HT-29 (cell line): ENCODE measurements at regions not wholly inside any gene's neighbourhood (a gene's known extent, or its start where the extent isn't known, plus 50 kb on each side); places are given as distances from the start of the nearest gene placed in this dataset.
A peak's percentile ranks its signal among the peaks of the same experiment; 100 is the strongest.

Experiments
- DNase-seq: peaks from one replicate; pipeline ENCODE4 v3.0.0-alpha.2; 2015; ENCODE audit warnings: low spot score

GRCh38 chr6:138007014-138007472 lies 100.2 kb downstream of the PERP start:
- peak; percentile 57 for DNase-seq

DNA sequence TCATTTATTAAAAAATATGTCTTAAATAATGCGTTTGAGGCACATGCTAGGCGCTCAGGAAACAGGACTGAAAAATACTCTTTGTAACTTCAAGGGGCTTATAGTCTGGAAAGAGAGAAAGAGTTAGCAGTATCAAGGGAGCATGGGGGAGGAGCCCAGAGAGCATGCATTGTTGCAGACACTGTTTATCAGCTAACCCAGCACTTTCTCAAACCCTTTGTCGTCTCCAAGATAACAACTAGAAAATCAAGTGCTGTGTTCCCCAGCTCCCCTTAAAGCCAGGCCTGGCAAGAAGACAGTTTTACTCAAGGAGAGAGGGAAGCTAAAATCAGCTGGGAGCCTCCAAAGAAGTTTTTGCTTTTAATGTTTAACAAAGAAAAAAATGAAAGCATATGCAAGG lies 98.4 kb downstream of the PERP start:
- DNase-seq = no peak

GRCh38 chr6:138011413-138011812 lies 95.8 kb downstream of the PERP start:
- no peak for DNase-seq

- peak; percentile 66 for DNase-seq
Measured at GRCh38 chr6:138012682-138013081, 94.5 kb downstream of the PERP start.

- no peak for DNase-seq
Measured at GRCh38 chr6:138013959-138014358, 93.3 kb downstream of the PERP start.

DNA sequence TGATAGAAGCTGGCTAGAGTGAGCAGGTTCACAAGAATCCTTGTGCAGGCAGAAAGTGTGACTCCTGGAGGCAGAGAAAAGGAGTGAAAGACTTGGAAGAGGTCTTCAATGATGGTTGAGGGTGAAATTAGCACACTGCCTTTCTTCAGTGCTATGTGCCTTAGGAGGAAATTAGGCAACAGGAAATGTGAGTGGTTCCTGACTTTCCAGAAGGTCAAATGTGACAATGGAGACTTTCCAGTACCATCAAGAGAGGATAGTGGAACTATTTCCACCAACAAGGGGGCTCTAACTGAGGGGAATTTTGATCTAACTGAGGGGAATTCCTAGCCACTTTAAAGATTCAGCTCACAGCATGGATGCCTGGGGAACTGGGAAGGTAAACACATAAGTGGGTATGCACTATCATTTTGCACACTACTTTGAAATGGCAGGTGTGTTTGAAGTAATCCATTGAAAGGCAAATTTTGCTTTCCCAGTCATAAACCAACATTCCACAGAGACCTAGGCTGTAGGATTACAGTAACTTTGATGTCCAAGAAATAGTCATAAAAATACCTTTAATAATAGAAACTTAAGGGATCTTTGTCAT lies 90.0 kb downstream of the PERP start:
- no peak for DNase-seq

DNA sequence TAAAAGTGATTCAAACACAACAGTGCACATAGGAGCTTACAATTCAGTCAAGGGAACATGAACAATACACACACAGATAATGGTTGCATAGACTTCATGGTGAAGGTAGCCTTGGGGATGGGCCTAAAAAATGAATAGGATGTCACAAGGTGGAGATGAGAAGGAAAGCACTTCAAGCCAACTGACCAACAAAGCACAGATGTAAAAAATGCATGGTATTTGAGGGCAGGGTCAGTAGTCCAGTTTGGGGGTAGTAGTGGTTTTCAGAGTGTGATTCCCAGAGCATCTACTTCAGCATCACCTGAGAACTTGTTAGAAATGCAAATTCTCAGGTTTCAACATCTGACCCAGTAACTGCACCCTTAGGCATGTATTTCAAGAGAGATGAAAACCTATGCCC lies 88.9 kb downstream of the PERP start:
- DNase-seq = no peak

DNA sequence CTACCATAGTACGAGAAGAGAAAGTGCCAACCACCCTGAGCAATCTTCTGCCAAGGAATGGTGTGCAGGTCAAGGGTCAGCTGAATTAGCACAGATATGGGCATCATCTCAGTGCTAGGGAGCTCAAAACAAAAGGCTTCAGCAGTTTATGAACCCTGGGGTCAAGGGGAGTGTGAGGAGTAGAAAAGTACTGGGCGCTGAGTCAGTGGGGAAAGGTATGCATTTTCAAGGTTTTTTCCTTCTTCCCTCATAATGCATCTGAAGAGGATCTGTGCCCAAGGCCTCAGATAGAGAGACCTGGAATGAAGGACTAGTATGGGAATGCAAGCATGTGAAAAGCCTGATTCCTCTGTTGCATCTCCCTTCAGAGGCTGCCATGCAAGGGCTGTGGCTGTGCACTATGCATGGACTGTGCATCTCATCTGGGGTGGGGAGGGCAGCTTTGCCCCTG lies 81.7 kb downstream of the PERP start:
- no peak for DNase-seq

- DNase-seq = no peak
Measured at GRCh38 chr6:138026342-138026741, 80.9 kb downstream of the PERP start.

- no peak for DNase-seq
Measured at GRCh38 chr6:138028893-138029292, 78.3 kb downstream of the PERP start.

DNA sequence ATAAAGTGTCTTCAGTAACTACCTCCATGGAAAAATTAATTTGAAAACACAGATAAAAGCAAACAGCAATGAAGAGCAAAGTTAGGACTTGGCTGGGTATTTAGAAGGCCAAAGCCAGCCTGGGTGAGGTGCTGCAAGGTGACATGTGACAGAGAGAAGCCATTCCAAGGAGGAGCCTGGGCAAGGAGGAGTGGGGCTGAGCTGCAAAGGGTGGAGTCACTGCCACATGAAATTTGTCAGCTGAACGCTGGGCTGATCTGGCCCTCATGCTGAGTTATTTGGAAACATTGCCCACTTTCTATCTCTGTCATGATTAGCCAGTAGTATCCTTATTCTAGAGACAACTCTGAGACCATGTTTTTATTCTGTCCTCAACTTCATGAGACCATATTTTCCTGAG lies 76.3 kb downstream of the PERP start:
- DNase-seq = no peak

GRCh38 chr6:138031417-138031816 lies 75.8 kb downstream of the PERP start:
- DNase-seq = no peak

GRCh38 chr6:138031850-138032249 lies 75.4 kb downstream of the PERP start:
- DNase-seq = no peak

DNA sequence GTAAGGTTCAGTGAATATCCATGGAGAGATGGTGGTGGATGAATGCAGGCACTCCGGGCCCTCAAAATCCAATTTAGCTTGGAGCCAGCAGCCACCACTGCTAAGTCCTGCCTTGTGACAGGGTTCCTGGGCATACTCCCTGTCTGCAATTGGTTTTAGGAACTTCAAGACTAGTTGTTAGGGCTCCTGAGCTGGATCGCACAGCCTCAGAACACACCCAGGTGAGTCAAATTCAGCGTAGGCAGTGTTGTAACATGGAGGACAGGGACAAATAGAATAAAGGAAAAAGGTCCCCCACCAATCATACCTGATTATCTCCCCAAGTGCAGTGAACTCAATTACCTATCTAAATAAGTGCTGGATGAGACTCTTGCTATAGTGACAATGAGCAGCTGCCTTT lies 74.6 kb downstream of the PERP start:
- no peak for DNase-seq

- DNase-seq = no peak
Measured at GRCh38 chr6:138034229-138034628, 73.0 kb downstream of the PERP start.

DNA sequence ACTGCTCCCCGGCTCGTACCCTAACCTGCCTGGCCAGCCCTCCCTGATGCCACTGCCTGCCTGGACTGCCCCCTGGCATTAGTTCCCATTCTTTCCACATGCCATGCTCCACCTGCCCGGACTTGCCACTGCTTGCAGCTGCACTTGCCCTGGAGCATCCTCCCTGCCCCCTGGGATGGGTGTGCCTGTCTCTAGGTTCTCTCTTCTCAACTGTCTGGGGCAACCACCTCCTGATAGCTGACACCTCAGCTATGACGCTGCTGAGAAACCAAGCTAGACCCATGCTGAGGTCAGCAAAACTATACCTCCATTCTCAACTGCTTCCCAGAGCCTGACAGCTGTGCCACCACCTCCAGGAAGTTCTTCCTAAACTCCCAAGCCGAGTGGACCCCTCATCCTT lies 72.1 kb downstream of the PERP start:
- no peak for DNase-seq

- DNase-seq = peak; percentile 65
Measured at GRCh38 chr6:138036111-138036510, 71.1 kb downstream of the PERP start.

DNA sequence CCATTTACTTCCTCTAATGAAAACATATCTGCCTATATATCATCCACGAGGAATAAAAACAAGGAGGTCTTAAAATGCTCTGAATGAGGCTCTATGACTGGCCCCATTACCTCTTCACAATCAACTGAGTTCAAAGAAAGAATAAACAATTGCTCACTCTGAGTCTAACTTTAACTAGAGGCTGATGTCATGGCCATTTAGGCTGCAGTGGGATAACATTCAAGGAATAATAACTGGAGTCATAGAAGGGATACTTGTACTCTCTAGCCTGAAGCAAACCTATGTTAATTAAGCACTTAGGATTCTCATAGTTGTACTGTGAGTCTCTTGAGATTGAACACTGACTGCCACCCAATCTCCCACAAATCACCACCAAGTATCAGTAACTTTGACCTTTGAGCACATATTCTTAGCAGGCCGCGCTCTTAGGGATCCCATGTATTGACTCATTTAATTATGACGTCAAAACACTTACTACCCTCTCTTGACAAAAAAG lies 70.2 kb downstream of the PERP start:
- DNase-seq = no peak

DNA sequence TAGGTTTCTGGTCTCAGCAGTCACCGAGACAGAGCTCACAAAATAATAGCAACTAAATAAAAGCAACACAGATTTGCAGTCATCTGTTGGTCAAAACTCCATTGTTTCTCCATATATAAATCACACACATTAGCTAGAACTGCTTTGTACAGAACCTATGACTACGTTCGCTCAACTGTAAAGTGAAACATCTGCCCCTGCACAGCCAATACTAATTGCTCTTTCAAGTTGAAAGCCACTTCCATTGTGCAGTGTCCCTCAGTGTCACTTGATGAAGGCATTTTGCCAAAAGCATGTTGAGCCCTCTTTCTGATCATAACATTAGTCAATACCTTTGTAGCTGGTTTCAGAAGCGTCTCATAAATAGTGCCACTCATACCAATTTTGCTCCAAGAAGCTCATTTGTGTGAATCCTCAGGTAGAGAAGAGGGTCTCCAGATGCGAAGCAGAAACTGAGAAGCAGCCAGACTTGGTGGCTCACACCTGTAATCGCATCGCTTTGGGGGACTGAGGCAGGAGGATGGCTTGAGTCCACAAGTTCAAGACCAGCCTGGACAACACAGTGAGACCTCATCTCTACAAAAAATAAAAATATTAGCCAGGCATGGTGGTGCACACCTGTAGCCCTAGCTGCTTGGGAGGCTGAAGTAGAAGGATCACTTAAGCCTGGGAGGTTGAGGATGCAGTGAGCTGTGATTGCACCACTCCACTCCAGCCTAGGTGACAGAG lies 68.9 kb downstream of the PERP start:
- DNase-seq = no peak
